Fibroblast of lung (primary cell): ENCODE measurements at regions not wholly inside any gene's neighbourhood (a gene's known extent, or its start where the extent isn't known, plus 50 kb on each side); places are given as distances from the start of the nearest gene placed in this dataset.

ENCODE experiments used
- CTCF ChIP-seq, 2 donors: IDR thresholded peaks in 1 of 2; conservative IDR thresholded peaks in 1 of 2; 1 replicate in 1 of 2; 2 replicates in 1 of 2; pipeline ENCODE4 v1.5.1; 2011 to 2012; ENCODE audit warnings: low read length in 2 of 2, control low read depth in 1 of 2, inconsistent platforms in 1 of 2, low read depth in 1 of 2, mild to moderate bottlenecking in 1 of 2
- EZH2 ChIP-seq: IDR thresholded peaks from 2 replicates; pipeline ENCODE4 v1.5.1; 2012; ENCODE audit warnings: low read length, control low read depth, mild to moderate bottlenecking; ENCODE audit errors: missing control alignments

- TF ChIP-seq CTCF (conservative IDR thresholded peaks at IDR 0.05 in 1 of 2, IDR thresholded peaks at IDR 0.05 in 1 of 2; ENCODE audit: low read depth in 1 of 2, low read length in 2 of 2) (no peak), EZH2 (no peak)
These were observed 163.0 kb upstream of the NLRP1 start for GRCh38 chr17:5747276-5747675.
